NCI-H2107 treated with DMSO at 0.1 percent for 48 hours (cell line): ENCODE measurements at regions not wholly inside any gene's neighbourhood (a gene's known extent, or its start where the extent isn't known, plus 50 kb on each side); places are given as distances from the start of the nearest gene placed in this dataset.

Source experiments
- DNase-seq: peaks from one replicate; lab custom pipeline; 2025; ENCODE audit not compliant: unreplicated experiment; lab: John Stamatoyannopoulos, UW

DNA sequence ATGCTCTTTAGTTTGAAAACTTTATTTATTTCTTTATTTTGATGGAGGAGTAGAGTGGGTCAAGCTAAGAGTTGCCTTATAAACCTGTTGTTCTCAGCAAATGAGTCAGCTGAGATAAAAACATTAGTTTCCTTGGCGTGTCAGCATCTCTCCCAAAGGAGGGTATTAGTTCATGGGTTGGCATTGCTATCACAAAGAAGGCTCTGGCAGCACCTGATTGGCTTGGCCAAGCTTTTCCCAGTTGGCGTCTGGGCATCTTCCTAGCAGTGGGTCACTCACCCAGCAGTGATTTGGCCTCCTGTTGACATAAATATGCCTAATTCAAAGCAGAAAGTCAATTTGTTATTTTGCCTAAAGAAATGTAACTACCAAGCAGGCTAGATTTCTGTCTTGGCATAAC, 200.7 kb upstream of the TNP1 start:
- no peak for DNase-seq

DNA sequence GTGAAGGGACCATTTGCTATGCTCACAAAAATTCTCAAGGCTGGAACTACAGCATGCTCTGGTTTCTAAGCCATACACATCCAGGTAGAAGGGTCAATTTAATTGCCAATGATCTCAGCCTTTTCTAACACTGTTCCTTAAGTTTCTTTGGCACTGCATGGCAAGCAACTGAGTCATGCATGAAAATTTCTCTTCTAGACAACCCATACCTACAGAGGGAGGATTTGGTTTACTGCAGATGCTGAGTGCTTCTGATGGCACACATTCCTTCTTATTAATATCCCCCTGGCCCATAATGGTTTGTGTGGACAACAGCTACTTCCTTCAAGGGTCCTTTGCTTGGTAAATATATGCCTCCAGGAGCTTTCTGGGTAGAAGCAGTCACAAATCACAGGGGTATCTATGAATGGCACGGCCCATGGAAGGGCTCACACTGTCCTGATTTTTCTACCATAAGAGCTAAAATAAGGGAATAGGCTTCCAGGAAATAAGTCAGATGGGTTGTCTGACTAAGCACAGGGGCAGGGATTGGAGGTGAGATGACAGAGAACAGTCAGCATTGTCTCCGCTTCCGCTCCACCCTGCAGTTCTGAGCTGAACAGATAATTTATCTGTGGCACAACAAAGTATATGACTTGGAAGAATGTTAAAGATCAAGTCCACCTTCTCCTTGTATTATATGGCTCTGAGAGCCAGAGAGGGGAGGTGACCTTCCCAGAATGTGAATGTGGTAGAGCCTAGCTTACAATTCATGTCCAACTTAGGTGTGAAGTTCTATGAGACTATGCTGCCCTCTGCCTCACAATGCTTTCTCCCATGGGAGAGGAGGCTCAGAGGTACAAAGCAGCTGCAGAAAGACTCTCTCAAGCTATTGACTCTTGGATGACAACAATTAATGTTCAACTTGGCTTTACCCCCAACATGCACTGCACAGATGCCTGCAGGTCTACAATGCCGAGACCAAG, 199.2 kb upstream of the TNP1 start:
- DNase-seq, result peak; percentile 20

DNA sequence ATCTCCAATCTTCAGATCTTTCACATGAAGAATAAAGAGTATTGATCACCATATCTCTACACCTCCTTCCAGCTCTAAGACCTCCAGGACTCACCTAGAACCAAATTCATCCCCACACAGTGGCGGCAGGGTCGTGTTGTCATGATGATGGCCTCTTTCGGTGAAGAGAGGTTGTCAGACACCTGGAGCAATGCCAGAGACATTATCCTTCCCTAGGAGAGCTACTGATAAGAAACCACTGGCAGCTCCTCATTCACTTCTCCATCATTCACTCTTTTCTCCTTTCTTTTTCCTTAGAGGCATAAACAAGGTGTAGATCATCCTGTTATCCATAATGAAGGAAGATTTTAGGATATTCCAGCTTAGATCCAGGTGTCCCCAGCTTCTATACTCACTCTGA, 197.9 kb upstream of the TNP1 start:
- DNase-seq, result no peak

DNA sequence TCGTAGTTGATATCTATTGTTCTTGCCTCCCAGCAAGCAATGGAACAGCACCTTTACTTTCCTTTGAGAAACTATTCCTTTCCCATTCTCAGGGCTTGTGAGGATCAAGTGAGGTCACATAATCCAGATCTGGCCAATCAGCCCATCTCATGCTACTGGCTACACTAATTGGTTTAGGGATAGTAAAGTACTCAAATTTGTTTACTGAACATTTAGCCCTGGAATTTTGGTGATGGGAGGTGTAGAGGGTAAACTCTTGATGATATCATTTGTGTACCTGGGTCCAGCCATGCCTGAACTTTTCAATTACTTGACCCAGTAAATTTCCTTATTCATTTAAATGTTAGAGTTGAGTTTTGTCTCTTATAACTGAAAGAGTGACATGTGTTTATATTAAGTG, 195.8 kb upstream of the TNP1 start:
- no peak for DNase-seq

DNA sequence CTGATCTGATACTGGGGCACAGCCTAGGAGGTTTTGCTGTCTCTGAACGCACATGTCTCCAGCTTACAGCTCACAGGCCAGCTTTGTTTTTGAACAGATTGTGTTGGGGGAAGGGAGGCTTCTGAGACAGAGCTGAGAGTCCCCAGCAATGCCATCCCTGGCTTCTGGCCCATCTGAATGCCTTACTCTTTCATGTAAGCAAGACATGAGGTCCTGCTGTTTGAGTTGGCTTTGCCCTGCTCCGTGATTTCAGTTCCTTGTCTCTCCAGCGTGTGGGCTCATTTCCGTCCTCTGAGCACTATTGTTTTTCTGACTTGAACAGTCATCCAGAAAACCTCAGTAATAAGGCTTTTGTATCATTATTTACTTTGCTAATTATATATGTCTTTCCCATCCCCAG, 194.9 kb upstream of the TNP1 start:
- peak; percentile 27 for DNase-seq

- DNase-seq, result no peak
Observed at GRCh38 chr2:217052856-217053577, 193.2 kb upstream of the TNP1 start.

DNA sequence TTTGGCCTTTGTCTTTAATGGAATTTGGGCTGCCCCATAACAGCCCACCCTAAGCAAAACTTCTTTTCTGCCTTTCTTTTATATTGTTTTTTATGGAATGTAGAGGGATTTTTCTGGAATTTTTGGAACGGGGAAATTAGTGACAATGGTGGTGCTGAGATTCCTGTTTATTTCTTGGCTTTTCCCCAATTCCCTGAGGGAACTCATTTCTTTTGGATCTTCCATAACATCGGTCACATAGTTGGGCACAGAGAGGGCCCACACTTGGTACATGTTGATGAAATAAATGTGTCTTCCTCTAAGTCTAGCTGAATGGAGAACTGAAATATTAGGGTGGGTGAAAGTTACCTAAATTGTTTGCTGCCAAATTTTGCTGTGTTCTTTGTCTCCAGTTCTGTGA, 191.6 kb upstream of the TNP1 start:
- DNase-seq, result no peak

GRCh38 chr2:217049956-217050355, 190.1 kb upstream of the TNP1 start:
- no peak for DNase-seq

- DNase-seq, result no peak
Observed at GRCh38 chr2:217049422-217049821, 189.6 kb upstream of the TNP1 start.

DNA sequence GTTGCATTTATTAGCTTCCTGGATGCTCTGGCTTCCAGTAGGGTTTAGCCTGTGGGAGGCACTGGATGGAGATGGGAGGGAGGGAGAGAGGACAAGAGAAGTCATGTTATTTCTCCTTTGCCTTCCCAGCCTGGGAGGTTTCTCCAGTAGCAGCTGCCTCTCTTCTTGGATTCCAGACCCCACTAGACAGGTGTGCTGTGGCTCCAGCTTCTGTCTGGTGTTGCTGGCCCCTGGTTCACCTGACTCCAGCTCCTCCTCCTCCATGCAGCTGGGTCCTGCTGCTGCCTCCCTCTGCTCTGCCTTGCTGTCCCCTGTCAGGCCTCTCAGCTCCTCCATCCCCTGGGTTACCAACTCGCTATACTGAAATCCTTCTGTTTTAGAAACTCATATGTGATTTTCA, 188.9 kb upstream of the TNP1 start:
- no peak for DNase-seq

- no peak for DNase-seq
Observed at GRCh38 chr2:217047631-217048030, 187.8 kb upstream of the TNP1 start.

DNA sequence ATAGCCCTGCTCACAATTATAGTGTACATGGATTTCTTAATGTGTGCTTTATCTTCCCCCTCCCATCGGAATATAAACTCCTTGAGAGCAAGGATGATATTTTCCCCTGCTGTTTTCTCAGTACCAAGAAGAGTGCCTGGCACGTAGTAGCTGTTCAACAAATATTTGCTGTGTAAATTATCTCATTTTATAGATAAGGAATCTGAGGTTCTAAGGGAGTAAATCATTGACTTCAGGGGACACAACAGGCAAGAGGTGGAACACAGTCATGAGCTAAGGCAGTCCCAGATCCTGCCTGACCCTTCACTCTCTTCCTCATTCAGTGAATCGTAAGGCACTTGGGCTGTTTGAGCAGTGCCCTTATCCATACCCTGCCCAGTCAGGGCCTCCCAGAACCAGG, 187.3 kb upstream of the TNP1 start:
- no peak for DNase-seq

- no peak for DNase-seq
Observed at GRCh38 chr2:217045700-217046475, 186.0 kb upstream of the TNP1 start.

DNA sequence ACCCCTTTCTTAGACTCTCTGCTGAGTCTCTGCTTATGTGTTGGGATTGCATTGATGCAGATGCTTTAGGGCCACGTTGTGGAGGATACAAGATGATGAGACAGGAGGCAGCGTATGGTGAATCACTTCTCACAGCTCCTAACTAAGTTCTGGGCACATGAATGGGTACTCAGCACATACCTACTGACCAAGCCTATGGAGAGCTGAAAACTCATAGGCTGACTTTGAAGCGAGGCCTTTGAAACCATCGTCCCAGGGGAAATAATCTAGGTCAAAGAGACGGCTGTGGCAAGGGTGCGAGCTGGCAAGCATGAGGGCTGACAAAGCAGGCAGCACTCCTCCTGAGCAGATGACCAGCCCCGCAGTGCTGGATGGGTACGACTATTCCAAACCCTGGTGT, 180.2 kb upstream of the TNP1 start:
- DNase-seq, result no peak

DNA sequence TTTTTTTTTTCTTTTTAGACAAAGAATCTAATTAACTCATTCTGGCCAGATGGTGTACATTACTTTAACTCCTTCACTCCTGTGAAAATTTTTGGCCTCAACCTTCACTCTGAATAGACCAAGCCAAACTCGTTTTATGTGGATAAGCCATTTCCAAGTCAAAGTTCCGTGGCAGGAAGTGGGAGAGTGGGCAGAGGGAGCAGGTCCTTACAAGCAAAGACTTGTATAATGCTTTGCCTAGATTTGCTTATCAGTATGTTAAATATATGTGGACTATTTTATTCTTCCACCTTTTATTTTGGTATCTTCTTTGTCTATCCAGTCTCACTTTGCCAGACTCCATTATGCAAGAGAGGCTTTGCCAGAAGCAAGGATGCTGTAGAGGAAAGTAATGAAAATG, 178.1 kb upstream of the TNP1 start:
- no peak for DNase-seq

- DNase-seq, result no peak
Observed at GRCh38 chr2:217037353-217037752, 177.5 kb upstream of the TNP1 start.

DNA sequence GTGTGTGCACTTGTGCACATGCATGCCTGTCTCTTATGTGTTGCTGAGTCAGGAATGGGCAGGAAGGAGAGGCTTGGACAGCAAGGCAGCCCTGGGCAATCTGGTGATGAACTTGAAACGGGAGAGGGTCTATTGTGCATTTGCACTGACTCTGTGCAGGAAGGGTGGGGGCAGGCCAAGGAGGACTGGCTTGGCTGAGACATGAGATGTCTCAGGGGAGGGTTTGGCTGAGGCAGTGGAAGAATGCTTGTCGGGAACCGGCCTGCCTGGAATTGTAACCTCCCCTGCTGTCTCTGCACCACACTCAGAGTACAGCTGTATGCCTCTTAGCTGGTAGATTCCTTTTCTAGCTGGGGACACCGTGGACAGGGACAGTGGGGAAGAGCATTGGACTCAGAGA, 176.1 kb upstream of the TNP1 start:
- no peak for DNase-seq

DNA sequence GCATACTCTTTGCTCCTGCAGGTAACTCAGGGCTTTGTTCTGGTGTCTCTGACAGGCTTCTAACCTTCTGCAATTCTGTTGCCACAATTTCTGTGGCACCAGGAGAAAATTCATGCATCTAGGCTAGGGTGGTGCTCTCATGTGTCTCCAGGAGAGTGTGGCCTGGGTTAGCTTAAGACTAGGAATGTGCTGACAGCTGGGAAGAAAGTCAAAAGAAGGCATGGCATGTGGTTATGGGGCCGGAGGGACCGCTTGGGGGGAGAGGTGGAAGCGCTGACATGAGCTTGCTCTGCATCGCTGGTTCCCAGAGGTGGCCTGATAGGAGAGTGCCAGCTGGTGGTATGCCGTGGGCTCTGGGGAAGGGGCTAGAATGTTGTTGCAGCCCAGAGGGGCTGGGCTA, 173.3 kb upstream of the TNP1 start:
- DNase-seq, result no peak

DNA sequence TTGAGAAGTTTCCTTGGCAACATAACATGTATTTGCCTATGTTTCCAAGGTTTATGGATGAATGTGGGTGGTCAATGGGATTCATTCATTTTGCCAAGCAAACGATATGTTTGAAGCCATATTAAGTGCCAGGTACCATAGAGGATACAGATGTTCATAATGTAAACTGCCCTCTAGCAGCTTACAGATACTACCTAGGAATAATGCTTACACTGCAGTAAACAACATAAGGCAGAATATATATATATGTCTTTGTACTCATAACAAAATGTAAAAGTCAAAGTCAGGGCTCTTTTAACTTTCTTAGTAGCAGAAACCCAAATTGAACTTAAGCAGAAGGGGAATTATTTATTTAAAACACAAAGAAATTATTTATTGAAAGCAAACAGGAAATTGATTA, 171.6 kb upstream of the TNP1 start:
- no peak for DNase-seq

- no peak for DNase-seq
Observed at GRCh38 chr2:217030081-217030480, 170.2 kb upstream of the TNP1 start.

DNA sequence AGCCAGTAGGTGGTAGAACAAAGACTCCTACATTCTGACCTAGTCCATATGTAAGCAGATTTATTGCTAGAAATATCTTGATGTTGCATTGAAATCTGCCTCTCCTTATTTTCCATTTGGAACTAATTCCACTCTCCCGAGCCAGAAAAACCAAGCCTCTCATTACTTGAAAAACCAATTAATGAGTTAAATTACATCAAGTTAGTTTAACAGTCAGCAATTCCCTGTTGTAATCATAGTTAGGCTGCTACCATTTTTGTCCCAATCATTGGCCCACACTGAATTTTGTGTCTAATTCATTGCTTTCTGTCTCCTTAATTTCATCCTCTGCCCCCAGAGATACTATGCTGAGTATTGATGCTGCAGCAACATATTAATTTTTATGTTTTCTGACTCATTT, 168.3 kb upstream of the TNP1 start:
- DNase-seq, result no peak

- DNase-seq, result no peak
Observed at GRCh38 chr2:217027414-217027813, 167.6 kb upstream of the TNP1 start.
